ENCODE measurements at regions not wholly inside any gene's neighbourhood (a gene's known extent, or its start where the extent isn't known, plus 50 kb on each side); places are given as distances from the start of the nearest gene placed in this dataset.

GRCh38 chr4:123783921-123784320, 387.3 kb downstream of the SPRY1 start:
- POLR2A ChIA-PET: no interaction called here

GRCh38 chr4:123784626-123785025, 388.0 kb downstream of the SPRY1 start:
- H3K9me2 ChIP-seq (ENCODE audit: insufficient read depth, low read length): no peaks in the 10 kb centered on the region
- no peaks in the 10 kb centered on the region for H3K79me2 ChIP-seq (ENCODE audit: insufficient read depth, low read depth, low read length)
- DNase-seq (ENCODE audit: low spot score): no peak
- H3K27ac ChIP-seq (ENCODE audit: low read depth, low read length, poor library complexity, severe bottlenecking): no peak overlapping the region
- no TSS peak for BruUV-seq (replicated peaks)
- H3K4me2 ChIP-seq (ENCODE audit: low read length): no peak overlapping the region
- H3K4me3 ChIP-seq (ENCODE audit: low read depth, low read length, poor library complexity, severe bottlenecking): no peak overlapping the region
- TF ChIP-seq EZH2phosphoT487 (IDR thresholded peaks at IDR 0.05; ENCODE audit: borderline replicate concordance, low read depth, low read length): no peak
- TF ChIP-seq, protein P1, sequence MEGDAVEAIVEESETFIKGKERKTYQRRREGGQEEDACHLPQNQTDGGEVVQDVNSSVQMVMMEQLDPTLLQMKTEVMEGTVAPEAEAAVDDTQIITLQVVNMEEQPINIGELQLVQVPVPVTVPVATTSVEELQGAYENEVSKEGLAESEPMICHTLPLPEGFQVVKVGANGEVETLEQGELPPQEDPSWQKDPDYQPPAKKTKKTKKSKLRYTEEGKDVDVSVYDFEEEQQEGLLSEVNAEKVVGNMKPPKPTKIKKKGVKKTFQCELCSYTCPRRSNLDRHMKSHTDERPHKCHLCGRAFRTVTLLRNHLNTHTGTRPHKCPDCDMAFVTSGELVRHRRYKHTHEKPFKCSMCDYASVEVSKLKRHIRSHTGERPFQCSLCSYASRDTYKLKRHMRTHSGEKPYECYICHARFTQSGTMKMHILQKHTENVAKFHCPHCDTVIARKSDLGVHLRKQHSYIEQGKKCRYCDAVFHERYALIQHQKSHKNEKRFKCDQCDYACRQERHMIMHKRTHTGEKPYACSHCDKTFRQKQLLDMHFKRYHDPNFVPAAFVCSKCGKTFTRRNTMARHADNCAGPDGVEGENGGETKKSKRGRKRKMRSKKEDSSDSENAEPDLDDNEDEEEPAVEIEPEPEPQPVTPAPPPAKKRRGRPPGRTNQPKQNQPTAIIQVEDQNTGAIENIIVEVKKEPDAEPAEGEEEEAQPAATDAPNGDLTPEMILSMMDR (conservative IDR thresholded peaks at IDR 0.05; ENCODE audit: low read length): no peak
- H3K4me1 ChIP-seq (ENCODE audit: insufficient read depth, low read length, poor library complexity, severe bottlenecking): no peaks in the 10 kb centered on the region
- ChIA-PET POLR2A (no interaction called here), CTCF (ENCODE audit: unreplicated experiment) (no interaction called here)
- H3K36me3 ChIP-seq (ENCODE audit: insufficient read depth, low read length): no peaks in the 10 kb centered on the region
- intact Hi-C loops (cut with micrococcal nuclease; ENCODE audit: unreplicated experiment): no loop called here
- H3K9me3 ChIP-seq (ENCODE audit: low read length): no peaks in the 10 kb centered on the region
- no peak overlapping the region for H2AFZ ChIP-seq (ENCODE audit: low read length)
- H4K20me1 ChIP-seq (ENCODE audit: insufficient read depth, low read length): no peaks in the 10 kb centered on the region

More at GRCh38 chr4:123783921-123784320, 387.3 kb downstream of the SPRY1 start:
- DNase-seq (ENCODE audit: low spot score): no peak
- H4K20me1 ChIP-seq (ENCODE audit: insufficient read depth, low read length): no peaks in the 10 kb centered on the region
- TF ChIP-seq EZH2phosphoT487 (IDR thresholded peaks at IDR 0.05; ENCODE audit: borderline replicate concordance, low read depth, low read length): no peak
- TF ChIP-seq, protein P1 (conservative IDR thresholded peaks at IDR 0.05; ENCODE audit: low read length): no peak
- no peak overlapping the region for H3K27ac ChIP-seq (ENCODE audit: low read depth, low read length, poor library complexity, severe bottlenecking)
- intact Hi-C loops (cut with micrococcal nuclease; ENCODE audit: unreplicated experiment): no loop called here
- BruUV-seq (replicated peaks): no TSS peak
- H2AFZ ChIP-seq (ENCODE audit: low read length): no peak overlapping the region
- H3K79me2 ChIP-seq (ENCODE audit: insufficient read depth, low read depth, low read length): no peaks in the 10 kb centered on the region
- no peak overlapping the region for H3K4me3 ChIP-seq (ENCODE audit: low read depth, low read length, poor library complexity, severe bottlenecking)
- CTCF ChIA-PET (ENCODE audit: unreplicated experiment): no interaction called here
- H3K4me2 ChIP-seq (ENCODE audit: low read length): no peak overlapping the region
- no peaks in the 10 kb centered on the region for H3K36me3 ChIP-seq (ENCODE audit: insufficient read depth, low read length)
- H3K9me3 ChIP-seq (ENCODE audit: low read length): no peaks in the 10 kb centered on the region
- no peaks in the 10 kb centered on the region for H3K4me1 ChIP-seq (ENCODE audit: insufficient read depth, low read length, poor library complexity, severe bottlenecking)
- no peaks in the 10 kb centered on the region for H3K9me2 ChIP-seq (ENCODE audit: insufficient read depth, low read length)

- BruUV-seq (replicated peaks): no TSS peak
- intact Hi-C loops (cut with micrococcal nuclease; ENCODE audit: unreplicated experiment): no loop called here
- TF ChIP-seq EZH2phosphoT487 (IDR thresholded peaks at IDR 0.05; ENCODE audit: borderline replicate concordance, low read depth, low read length): no peak
- TF ChIP-seq, protein P1 (conservative IDR thresholded peaks at IDR 0.05; ENCODE audit: low read length): no peak
Observed at GRCh38 chr4:123785538-123785937, 388.9 kb downstream of the SPRY1 start.

More at GRCh38 chr4:123785538-123785937, 388.9 kb downstream of the SPRY1 start:
- no peak overlapping the region for H3K27ac ChIP-seq (ENCODE audit: low read depth, low read length, poor library complexity, severe bottlenecking)
- no peak overlapping the region for H2AFZ ChIP-seq (ENCODE audit: low read length)
- H3K9me3 ChIP-seq (ENCODE audit: low read length): no peaks in the 10 kb centered on the region
- ChIA-PET POLR2A (no interaction called here), CTCF (ENCODE audit: unreplicated experiment) (no interaction called here)
- H3K4me2 ChIP-seq (ENCODE audit: low read length): no peak overlapping the region
- no peaks in the 10 kb centered on the region for H3K4me1 ChIP-seq (ENCODE audit: insufficient read depth, low read length, poor library complexity, severe bottlenecking)
- H3K79me2 ChIP-seq (ENCODE audit: insufficient read depth, low read depth, low read length): no peaks in the 10 kb centered on the region
- no peak overlapping the region for H3K4me3 ChIP-seq (ENCODE audit: low read depth, low read length, poor library complexity, severe bottlenecking)
- H3K36me3 ChIP-seq (ENCODE audit: insufficient read depth, low read length): no peaks in the 10 kb centered on the region
- DNase-seq (ENCODE audit: low spot score): no peak
- no peaks in the 10 kb centered on the region for H3K9me2 ChIP-seq (ENCODE audit: insufficient read depth, low read length)
- no peaks in the 10 kb centered on the region for H4K20me1 ChIP-seq (ENCODE audit: insufficient read depth, low read length)

All from OCI-LY7 (cell line).